SW 1271 (cell line): ENCODE measurements at regions not wholly inside any gene's neighbourhood (a gene's known extent, or its start where the extent isn't known, plus 50 kb on each side); places are given as distances from the start of the nearest gene placed in this dataset.
"Not testable (repeated sequence)": the region's sequence is repeated elsewhere in the genome, so short reads cannot be mapped to it uniquely, and the experiment has no call there.

ENCODE experiments used
- DNase-seq, 2 experiments: peaks; one replicate each; lab custom pipeline; 2025; lab: John Stamatoyannopoulos, UW

GRCh38 chr3:188974856-188975599 lies 196.7 kb upstream of the TPRG1 start:
- no peak for DNase-seq

- DNase-seq, result no peak
Observed at GRCh38 chr3:188975600-188976314, 196.0 kb upstream of the TPRG1 start.

DNA sequence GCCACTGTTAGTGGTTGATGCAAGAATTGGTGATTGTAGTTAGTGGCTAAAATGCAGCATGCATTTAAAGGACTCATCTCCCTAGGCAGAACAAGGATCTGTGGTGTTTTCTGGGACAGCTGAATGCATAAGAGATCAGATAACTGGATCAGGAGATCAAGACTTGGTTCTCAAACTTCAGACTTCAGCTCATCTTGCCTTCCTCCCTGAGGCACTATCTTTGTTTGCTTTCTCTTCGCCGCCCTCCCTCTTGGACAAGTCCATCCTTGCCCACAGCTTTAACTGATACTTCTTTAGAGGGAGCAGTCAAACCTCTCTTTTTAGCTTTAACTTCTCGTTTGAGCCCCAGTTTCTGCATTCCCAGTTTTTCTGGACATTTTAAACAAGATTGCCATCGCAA lies 195.4 kb upstream of the TPRG1 start:
- DNase-seq, result no peak

DNA sequence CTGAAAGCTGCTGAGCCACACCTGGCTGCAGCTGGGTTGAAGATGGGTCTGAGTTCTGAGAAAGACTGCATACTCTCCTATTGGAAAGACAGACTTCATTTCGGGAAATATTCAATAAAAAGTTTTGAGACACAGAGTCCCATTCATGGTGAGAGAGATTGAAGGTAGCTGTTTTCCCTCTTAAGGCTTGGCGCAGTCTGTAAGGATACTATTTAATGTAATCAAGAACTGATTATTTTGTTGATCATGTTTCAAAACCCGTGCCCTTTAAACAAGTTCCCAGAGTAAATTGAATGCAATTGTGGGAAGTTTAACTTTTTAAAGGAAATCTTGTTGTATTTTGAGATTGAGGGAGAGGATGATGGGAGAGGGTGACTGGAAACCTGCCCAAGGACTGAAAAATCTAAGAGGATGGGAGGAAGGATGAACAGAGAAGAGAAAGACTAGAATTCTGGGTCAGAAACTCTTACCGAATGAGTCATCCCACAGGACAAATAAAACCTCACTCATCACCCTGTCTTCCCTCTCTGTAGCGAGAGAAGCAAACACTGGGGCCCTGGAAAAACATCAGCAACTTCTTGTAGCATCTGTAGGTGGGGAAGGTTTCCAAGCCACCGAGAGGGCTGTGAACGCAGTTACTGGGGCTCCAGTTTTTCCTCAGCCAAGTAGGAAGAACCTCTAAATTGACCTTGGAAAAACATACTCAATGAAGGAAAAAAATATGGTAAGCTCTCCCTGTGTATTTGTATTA lies 193.2 kb upstream of the TPRG1 start:
- DNase-seq, result no peak

DNA sequence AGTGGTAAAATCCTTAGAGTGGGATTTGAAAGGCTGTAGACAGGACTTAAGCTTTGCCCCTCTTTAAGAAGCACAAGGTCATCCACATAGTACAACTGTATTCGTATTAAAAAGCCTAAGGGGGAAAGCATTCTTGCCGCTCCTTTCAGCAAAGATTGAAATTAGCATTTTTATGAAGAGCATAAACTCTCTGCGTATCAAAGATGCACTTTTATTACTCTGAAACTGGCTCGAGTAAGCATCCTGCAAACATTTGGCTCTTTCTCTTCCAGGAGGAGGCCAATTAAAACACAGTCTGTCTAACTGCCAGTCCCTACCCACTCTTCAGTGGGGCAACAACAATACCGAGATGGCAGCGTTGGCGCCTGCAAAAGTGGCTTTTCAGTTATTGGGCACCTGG lies 192.5 kb upstream of the TPRG1 start:
- no peak for DNase-seq

DNA sequence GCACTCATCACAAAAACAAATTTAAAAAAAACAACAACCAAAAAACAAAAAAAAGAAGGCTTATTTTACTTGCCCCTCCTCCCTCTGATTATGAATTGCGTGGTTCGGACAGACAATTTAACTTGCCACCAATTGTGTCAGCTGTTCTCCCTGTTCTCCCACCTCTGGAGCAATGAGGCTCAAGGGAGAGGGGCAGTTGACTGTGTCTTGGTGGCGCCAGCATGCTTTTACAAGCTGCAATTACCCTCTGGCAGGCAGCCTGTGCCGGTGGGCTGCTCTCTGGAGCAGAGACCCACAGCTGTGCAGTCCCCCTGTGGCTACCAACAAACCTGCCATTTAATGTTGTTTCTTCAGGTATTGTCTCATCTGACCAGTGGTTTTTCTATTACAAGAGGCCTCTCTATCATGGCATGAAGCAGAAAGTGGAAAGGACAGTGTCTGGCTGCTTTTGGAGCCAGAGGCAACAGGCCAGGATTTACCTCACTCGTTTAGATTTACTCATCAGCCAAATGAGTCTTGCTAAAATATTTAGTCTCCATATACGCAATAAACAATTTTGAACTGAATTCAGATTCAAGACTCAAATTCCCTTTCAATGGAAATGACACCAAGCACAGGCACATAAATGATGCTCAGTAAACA lies 192.0 kb upstream of the TPRG1 start:
- DNase-seq, result no peak

DNA sequence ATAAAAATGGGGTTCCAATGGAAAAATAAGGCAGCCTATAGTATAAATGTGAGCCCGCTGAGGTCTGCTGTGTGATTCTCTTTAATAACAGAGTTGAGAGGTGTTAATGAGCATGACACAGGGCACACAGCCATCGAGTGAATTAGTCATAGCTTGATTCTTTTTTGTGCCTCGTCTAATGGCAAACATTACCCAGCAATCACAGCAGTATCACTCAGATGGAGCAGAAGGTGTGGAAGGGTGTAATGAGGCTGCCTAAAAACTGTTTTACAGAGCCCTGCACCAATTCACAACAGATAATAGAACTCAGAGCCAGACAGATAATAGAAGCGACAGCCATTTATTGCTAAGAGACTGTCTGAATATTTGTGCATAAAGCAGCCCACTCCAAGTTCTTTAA lies 178.6 kb upstream of the TPRG1 start:
- no peak for DNase-seq

GRCh38 chr3:189001559-189001958 lies 170.2 kb upstream of the TPRG1 start:
- peak; percentile 33 to 54 for DNase-seq

- no peak for DNase-seq
Observed at GRCh38 chr3:189003410-189003809, 168.4 kb upstream of the TPRG1 start.

- no peak for DNase-seq
Observed at GRCh38 chr3:189013224-189013888, 158.4 kb upstream of the TPRG1 start.

GRCh38 chr3:189014526-189014925 lies 157.2 kb upstream of the TPRG1 start:
- no peak for DNase-seq

DNA sequence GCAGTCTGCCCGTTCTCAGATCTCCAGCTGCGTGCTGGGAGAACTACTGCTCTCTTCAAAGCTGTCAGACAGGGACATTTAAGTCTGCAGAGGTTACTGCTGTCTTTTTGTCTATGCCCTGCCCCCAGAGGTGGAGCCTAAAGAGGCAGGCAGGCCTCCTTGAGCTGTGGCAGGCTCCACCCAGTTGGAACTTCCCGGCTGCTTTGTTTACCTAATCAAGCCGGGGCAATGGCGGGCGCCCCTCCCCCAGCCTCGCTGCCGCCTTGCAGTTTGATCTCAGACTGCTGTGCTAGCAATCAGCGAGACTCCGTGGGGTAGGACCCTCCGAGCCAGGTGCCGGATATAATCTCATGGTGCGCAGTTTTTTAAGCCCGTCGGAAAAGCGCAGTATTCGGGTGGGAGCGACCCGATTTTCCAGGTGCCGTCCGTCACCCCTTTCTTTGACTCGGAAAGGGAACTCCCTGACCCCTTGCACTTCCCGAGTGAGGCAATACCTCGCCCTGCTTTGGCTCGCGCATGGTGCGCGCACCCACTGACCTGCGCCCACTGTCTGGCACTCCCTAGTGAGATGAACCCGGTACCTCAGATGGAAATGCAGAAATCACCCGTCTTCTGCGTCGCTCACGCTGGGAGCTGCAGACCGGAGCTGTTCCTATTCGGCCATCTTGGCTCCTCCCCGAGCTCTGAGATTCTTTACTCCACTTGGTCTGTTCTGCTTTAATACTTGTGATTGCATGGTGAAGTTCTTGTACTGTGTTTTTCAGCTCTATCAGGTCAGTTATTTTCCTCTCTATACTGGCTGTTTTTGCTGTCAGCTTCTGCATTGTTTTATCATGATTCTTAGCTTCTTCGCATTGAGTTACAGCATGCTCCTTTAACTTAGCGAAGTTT lies 148.9 kb upstream of the TPRG1 start:
- DNase-seq, result not testable (repeated sequence)

DNA sequence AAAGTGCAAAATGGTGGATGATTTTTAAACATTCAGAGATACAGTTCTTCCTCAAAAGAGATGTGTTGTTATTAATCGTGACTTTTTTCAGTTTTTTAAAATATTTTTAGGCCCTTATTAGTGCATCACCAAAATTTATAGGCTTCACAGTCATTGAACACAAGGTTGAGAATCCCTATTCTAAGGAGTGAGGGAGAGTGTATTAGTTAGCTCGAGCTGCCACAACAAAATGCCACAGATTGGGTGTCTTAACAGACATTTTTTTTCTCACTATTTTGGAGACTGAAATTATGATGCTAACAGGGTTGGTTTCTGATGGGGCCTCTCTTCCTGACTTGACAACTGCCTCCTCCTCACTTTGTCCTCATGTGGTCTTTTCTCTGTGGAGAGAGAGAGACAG lies 145.9 kb upstream of the TPRG1 start:
- no peak for DNase-seq

DNA sequence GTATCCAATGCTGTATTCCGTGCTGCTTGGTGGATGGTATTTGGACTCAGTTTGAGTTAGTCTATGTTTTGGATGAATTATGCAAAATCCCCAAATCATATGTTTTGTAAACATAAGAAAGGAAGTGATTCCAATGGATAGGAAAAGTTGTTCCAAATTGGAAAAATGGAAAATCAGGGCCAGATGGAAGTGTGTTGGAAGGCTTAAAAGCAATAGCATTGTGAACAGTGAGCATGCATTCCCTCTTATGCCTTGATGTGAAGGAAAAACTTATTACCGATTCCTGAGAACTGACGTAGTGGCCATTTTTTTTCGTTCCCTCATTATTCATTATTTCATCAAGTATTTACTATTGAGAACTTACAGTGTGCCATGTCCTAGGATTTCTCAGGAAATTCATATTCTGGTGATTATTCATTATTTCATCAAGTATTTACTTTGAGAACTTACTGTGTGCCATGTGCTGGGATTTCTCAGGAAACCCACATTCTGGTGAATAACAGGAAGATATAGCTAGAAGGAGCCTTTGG lies 144.1 kb upstream of the TPRG1 start:
- DNase-seq, result no peak

GRCh38 chr3:189038773-189039745 lies 132.7 kb upstream of the TPRG1 start:
- no peak for DNase-seq

- no peak for DNase-seq
Observed at GRCh38 chr3:189040656-189041335, 131.0 kb upstream of the TPRG1 start.

DNA sequence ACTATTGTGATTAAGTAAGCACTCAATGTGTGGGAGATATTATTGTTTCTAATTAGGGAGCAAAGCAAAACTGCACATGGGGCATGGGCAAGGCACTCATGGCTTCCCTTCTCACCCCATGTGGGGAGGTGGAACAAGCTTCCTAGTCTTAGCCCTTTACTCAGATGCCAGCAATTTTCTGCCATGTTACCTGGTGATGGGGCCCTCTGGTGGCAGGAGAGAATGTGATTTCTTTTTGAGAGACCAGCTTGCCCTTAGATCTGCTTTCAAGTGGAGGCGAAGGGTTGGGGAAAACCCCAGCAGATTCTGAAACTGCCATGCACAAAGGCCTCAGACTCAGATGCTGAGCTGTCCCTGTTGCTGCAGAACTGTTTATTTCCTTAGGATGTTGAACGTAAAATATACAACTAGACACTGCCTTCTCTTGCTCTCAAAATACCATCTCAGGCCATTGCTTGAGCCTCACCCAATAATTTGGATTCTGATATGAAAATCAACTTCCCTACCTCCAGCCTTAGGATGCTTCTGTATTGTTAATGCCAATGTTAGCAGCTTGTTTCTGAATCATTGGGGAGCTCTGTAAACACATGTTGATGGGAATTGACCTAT lies 130.2 kb upstream of the TPRG1 start:
- peak; percentile 15 to 39 for DNase-seq

- DNase-seq, result no peak
Observed at GRCh38 chr3:189042832-189043231, 128.9 kb upstream of the TPRG1 start.
